ENCODE measurements at regions not wholly inside any gene's neighbourhood (a gene's known extent, or its start where the extent isn't known, plus 50 kb on each side); places are given as distances from the start of the nearest gene placed in this dataset.
A peak's percentile ranks its signal among the peaks of the same experiment; 100 is the strongest.

DNA sequence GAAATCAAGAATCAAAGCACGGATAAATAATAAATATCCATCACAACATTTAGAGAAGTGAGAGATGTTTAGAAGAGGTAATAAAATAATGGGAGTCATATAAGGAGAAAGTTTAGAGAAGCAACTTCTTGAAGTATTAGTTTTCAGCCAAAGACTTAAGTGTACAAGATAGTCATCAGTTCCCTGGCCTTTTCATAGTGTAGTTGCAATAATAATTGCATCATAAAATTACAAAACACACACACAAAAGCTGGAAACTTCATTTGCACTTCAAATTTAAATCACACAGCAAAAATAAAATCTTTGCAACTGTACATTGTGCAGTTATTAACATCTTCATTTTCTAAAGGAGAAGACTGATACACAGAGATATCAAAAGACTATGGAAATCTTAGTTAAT, 319.1 kb upstream of the RGMB start:
- Mint-ChIP-seq H3K4me1 (ENCODE audit: unreplicated experiment) (peaks cover 35% of the 10 kb centered on the region), H3K36me3 (ENCODE audit: unreplicated experiment) (no peaks in the 10 kb centered on the region), H3K4me3 (ENCODE audit: unreplicated experiment) (no peak overlapping the region), H3K9me3 (ENCODE audit: unreplicated experiment) (peaks cover 4% of the 10 kb centered on the region), H3K27me3 (ENCODE audit: unreplicated experiment) (no peaks in the 10 kb centered on the region), H3K27ac (ENCODE audit: unreplicated experiment) (peak overlapping the region; percentile 74)
- TF ChIP-seq, protein P1, sequence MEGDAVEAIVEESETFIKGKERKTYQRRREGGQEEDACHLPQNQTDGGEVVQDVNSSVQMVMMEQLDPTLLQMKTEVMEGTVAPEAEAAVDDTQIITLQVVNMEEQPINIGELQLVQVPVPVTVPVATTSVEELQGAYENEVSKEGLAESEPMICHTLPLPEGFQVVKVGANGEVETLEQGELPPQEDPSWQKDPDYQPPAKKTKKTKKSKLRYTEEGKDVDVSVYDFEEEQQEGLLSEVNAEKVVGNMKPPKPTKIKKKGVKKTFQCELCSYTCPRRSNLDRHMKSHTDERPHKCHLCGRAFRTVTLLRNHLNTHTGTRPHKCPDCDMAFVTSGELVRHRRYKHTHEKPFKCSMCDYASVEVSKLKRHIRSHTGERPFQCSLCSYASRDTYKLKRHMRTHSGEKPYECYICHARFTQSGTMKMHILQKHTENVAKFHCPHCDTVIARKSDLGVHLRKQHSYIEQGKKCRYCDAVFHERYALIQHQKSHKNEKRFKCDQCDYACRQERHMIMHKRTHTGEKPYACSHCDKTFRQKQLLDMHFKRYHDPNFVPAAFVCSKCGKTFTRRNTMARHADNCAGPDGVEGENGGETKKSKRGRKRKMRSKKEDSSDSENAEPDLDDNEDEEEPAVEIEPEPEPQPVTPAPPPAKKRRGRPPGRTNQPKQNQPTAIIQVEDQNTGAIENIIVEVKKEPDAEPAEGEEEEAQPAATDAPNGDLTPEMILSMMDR (IDR thresholded peaks at IDR 0.05): no peak
- no peak for DNase-seq (ENCODE audit: extremely low spot score, unreplicated experiment)

DNA sequence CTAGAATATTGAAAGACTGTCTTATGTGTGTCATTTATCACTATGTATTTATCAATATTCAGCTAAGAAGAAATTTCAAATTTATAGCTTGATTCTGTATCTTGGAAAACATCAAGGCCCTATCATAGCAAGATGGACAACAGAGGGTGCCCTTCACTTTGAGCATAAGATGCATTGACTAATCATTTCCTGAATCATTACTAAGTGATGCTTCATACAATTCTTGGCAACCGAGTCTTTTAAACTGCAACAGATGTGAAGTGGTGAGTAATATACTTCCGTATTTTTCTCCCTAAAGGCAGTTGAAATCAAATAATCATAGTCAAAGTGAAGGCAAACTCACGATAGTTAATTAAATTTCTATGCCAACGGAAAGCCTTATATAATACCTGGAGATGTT, 318.6 kb upstream of the RGMB start:
- Mint-ChIP-seq H3K27me3 (ENCODE audit: unreplicated experiment) (no peaks in the 10 kb centered on the region), H3K27ac (ENCODE audit: unreplicated experiment) (peak overlapping the region; percentile 93), H3K9me3 (ENCODE audit: unreplicated experiment) (peaks cover 4% of the 10 kb centered on the region), H3K36me3 (ENCODE audit: unreplicated experiment) (no peaks in the 10 kb centered on the region), H3K4me1 (ENCODE audit: unreplicated experiment) (peaks cover 36% of the 10 kb centered on the region), H3K4me3 (ENCODE audit: unreplicated experiment) (peak overlapping the region; percentile 52)
- TF ChIP-seq, protein P1 (IDR thresholded peaks at IDR 0.05): peak; percentile 59
- no peak for DNase-seq (ENCODE audit: extremely low spot score, unreplicated experiment)

- peaks cover 4% of the 10 kb centered on the region for H3K9me3 Mint-ChIP-seq (ENCODE audit: unreplicated experiment)
- TF ChIP-seq, protein P1 (IDR thresholded peaks at IDR 0.05): no peak
- no peak overlapping the region for H3K4me3 Mint-ChIP-seq (ENCODE audit: unreplicated experiment)
- no peaks in the 10 kb centered on the region for H3K27me3 Mint-ChIP-seq (ENCODE audit: unreplicated experiment)
- DNase-seq (ENCODE audit: extremely low spot score, unreplicated experiment): no peak
- H3K36me3 Mint-ChIP-seq (ENCODE audit: unreplicated experiment): no peaks in the 10 kb centered on the region
- H3K4me1 Mint-ChIP-seq (ENCODE audit: unreplicated experiment): peaks cover 38% of the 10 kb centered on the region
- peak overlapping the region; percentile 93 for H3K27ac Mint-ChIP-seq (ENCODE audit: unreplicated experiment)
Observed at GRCh38 chr5:98455665-98456064, 317.8 kb upstream of the RGMB start.

DNA sequence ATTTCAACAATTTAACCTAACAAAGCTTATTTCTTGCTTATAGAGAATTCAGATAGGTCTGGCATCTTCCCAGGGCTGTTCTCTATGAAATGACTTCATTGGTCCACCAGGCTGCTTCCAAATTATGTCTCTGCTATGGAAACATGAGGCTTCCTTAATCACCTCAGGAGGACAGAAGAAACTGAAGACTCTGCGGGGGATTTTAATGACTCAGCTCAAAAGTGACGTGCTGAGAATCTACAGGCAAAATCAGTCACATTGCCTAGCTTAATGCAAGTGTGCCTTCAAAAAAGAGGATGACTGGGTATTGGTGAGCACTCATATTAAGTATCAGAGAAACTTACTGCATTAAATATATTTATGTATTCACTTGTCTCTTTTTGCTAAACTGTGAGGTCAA, 315.5 kb upstream of the RGMB start:
- H3K4me3 Mint-ChIP-seq (ENCODE audit: unreplicated experiment): no peak overlapping the region
- H3K4me1 Mint-ChIP-seq (ENCODE audit: unreplicated experiment): peaks cover 38% of the 10 kb centered on the region
- no peak for DNase-seq (ENCODE audit: extremely low spot score, unreplicated experiment)
- H3K27me3 Mint-ChIP-seq (ENCODE audit: unreplicated experiment): no peaks in the 10 kb centered on the region
- no peaks in the 10 kb centered on the region for H3K36me3 Mint-ChIP-seq (ENCODE audit: unreplicated experiment)
- TF ChIP-seq, protein P1 (IDR thresholded peaks at IDR 0.05): no peak
- H3K27ac Mint-ChIP-seq (ENCODE audit: unreplicated experiment): no peak overlapping the region
- H3K9me3 Mint-ChIP-seq (ENCODE audit: unreplicated experiment): no peaks in the 10 kb centered on the region

- Mint-ChIP-seq H3K9me3 (ENCODE audit: unreplicated experiment) (peaks cover 2% of the 10 kb centered on the region), H3K27me3 (ENCODE audit: unreplicated experiment) (no peaks in the 10 kb centered on the region), H3K4me1 (ENCODE audit: unreplicated experiment) (peaks cover 35% of the 10 kb centered on the region), H3K4me3 (ENCODE audit: unreplicated experiment) (no peak overlapping the region), H3K36me3 (ENCODE audit: unreplicated experiment) (no peaks in the 10 kb centered on the region), H3K27ac (ENCODE audit: unreplicated experiment) (no peak overlapping the region)
- no peak for DNase-seq (ENCODE audit: extremely low spot score, unreplicated experiment)
- TF ChIP-seq, protein P1 (IDR thresholded peaks at IDR 0.05): no peak
Observed at GRCh38 chr5:98458726-98459125, 314.7 kb upstream of the RGMB start.

All from osteocyte (in vitro differentiated cells).